ENCODE measurements at regions not wholly inside any gene's neighbourhood (a gene's known extent, or its start where the extent isn't known, plus 50 kb on each side); places are given as distances from the start of the nearest gene placed in this dataset.

DNA sequence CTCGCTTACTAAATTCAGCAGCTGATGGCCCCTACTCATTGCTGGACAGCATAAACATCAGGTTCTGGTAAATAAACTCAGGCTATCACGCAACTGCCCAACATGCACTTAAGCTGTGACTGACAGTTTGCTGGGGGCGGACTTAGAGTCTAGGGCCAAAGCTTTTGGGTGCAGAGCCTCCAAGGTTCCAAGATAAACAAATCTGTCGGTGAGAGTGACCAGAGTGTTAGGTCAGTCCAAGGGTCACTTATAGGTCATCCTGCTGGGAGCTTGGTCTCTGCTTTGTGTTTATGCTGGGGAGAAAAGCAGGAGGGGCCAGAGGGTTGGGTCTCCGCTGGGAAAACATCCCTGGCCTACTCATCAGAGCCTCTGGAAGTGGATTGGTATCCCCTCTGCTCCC, 188.6 kb upstream of the GATA6 start:
- TF ChIP-seq, protein P1, sequence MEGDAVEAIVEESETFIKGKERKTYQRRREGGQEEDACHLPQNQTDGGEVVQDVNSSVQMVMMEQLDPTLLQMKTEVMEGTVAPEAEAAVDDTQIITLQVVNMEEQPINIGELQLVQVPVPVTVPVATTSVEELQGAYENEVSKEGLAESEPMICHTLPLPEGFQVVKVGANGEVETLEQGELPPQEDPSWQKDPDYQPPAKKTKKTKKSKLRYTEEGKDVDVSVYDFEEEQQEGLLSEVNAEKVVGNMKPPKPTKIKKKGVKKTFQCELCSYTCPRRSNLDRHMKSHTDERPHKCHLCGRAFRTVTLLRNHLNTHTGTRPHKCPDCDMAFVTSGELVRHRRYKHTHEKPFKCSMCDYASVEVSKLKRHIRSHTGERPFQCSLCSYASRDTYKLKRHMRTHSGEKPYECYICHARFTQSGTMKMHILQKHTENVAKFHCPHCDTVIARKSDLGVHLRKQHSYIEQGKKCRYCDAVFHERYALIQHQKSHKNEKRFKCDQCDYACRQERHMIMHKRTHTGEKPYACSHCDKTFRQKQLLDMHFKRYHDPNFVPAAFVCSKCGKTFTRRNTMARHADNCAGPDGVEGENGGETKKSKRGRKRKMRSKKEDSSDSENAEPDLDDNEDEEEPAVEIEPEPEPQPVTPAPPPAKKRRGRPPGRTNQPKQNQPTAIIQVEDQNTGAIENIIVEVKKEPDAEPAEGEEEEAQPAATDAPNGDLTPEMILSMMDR (conservative IDR thresholded peaks at IDR 0.05; ENCODE audit: low read length): no peak
- no peak for TF ChIP-seq EZH2phosphoT487 (IDR thresholded peaks at IDR 0.05; ENCODE audit: borderline replicate concordance)
